H1 (cell line): ENCODE measurements at regions not wholly inside any gene's neighbourhood (a gene's known extent, or its start where the extent isn't known, plus 50 kb on each side); places are given as distances from the start of the nearest gene placed in this dataset.
A peak's percentile ranks its signal among the peaks of the same experiment; 100 is the strongest.

Experiments used
- CTCF ChIA-PET: fragments of 300-600 bp; sonication (Branson Sonifier 250); formaldehyde crosslinking; loops from one replicate; lab custom pipeline; 2021; ENCODE audit not compliant: partially characterized antibody; lab: Charles Lee
- POLR2A ChIA-PET: fragments of 300-600 bp; sonication (Branson Sonifier 250); formaldehyde crosslinking; loops from one replicate; lab custom pipeline; 2021; ENCODE audit warnings: inconsistent platforms; ENCODE audit not compliant: partially characterized antibody; lab: Charles Lee
- DNase-seq, 2 experiments: peaks; one replicate each; pipeline versions ENCODE4 v3.0.0 to v3.0.0-alpha.2; 2010 to 2022; ENCODE audit warnings: low spot score in 2 of 2, low read depth in 1 of 2, mixed read lengths in 1 of 2
- FAIRE-seq: peaks from 2 replicates; lab custom pipeline; 2011; peaks lifted over from hg19 to GRCh38; lab: Jason Lieb, UNC
- H2AFZ ChIP-seq: 2 replicates; pipeline ENCODE4 v1.8.1; 2012; ENCODE audit warnings: low read length, inconsistent platforms
- H2AK5ac ChIP-seq: 2 replicates; pipeline ENCODE4 v1.6.1; 2013; ENCODE audit warnings: low read depth, low read length
- H2BK120ac ChIP-seq: replicated peaks from 2 replicates; pipeline ENCODE3; 2013; ENCODE audit warnings: low read depth, low read length, inconsistent platforms
- H2BK12ac ChIP-seq: 2 replicates; pipeline ENCODE4 v1.6.1; 2013; ENCODE audit warnings: low read depth, low read length
- H2BK15ac ChIP-seq: 2 replicates; pipeline ENCODE4 v1.6.1; 2013; ENCODE audit warnings: low read length
- H2BK20ac ChIP-seq: 2 replicates; pipeline ENCODE4 v1.6.1; 2013; ENCODE audit warnings: low read length
- H2BK5ac ChIP-seq: 2 replicates; pipeline ENCODE4 v1.6.1; 2013; ENCODE audit warnings: low read depth, low read length
- H3K14ac ChIP-seq: 2 replicates; pipeline ENCODE4 v1.6.1; 2013; ENCODE audit warnings: inconsistent platforms; ENCODE audit not compliant: insufficient read length
- H3K18ac ChIP-seq: 2 replicates; pipeline ENCODE4 v1.6.1; 2013; ENCODE audit warnings: low read length; ENCODE audit errors: extremely low read depth
- H3K23ac ChIP-seq: 2 replicates; pipeline ENCODE4 v1.6.1; 2013; ENCODE audit warnings: inconsistent platforms; ENCODE audit not compliant: insufficient read length
- H3K23me2 ChIP-seq: 2 replicates; pipeline ENCODE4 v1.6.1; 2013; ENCODE audit warnings: low read depth, low read length
- H3K27ac ChIP-seq: 2 replicates; pipeline ENCODE4 v1.6.1; 2011; ENCODE audit warnings: low read depth, low read length, inconsistent platforms
- H3K27me3 ChIP-seq, 4 experiments: replicated peaks in 1 of 4; 1 replicate in 1 of 4; 2 replicates in 3 of 4; pipeline versions ENCODE4 v1.6.1 to v1.8.1; 2011 to 2013; ENCODE audit warnings: low read length in 3 of 4, mild to moderate bottlenecking in 3 of 4, inconsistent platforms in 2 of 4, mixed read lengths in 2 of 4, moderate library complexity in 1 of 4; ENCODE audit not compliant: control insufficient read depth in 3 of 4, insufficient read depth in 3 of 4; ENCODE audit errors: extremely low read depth in 1 of 4
- H3K36me3 ChIP-seq, 4 experiments: 2 replicates each; pipeline versions ENCODE4 v1.6.1 to v1.8.1; 2011 to 2013; ENCODE audit warnings: mild to moderate bottlenecking in 4 of 4, low read length in 3 of 4, moderate library complexity in 2 of 4, control low read depth in 1 of 4, inconsistent platforms in 1 of 4; ENCODE audit not compliant: insufficient read depth in 4 of 4, control insufficient read depth in 2 of 4
- H3K4ac ChIP-seq: replicated peaks from 2 replicates; pipeline ENCODE3; 2013; ENCODE audit warnings: low read length, low read depth, mixed read lengths, inconsistent platforms; ENCODE audit not compliant: insufficient read length
- H3K4me1 ChIP-seq, 4 experiments: replicated peaks in 1 of 4; 1 replicate in 1 of 4; 2 replicates in 3 of 4; pipeline versions ENCODE4 v1.6.1 to v1.8.1; 2011 to 2013; ENCODE audit warnings: low read length in 3 of 4, inconsistent platforms in 2 of 4, mixed read lengths in 1 of 4; ENCODE audit not compliant: insufficient read depth in 4 of 4, control insufficient read depth in 3 of 4
- H3K4me2 ChIP-seq, 2 experiments: 2 replicates each; pipeline versions ENCODE4 v1.6.1 to v1.8.1; 2011 to 2013; ENCODE audit warnings: low read depth in 2 of 2, low read length in 2 of 2, control low read depth in 1 of 2, inconsistent platforms in 1 of 2, mild to moderate bottlenecking in 1 of 2; ENCODE audit not compliant: insufficient read depth in 1 of 2
- H3K4me3 ChIP-seq, 4 experiments: fragments of 200-600, 300-600 bp in 1 of 4; sonication (generic), shearing (Covaris generic), sonication (Bioruptor Twin) in 1 of 4; 2 replicates each; pipeline versions ENCODE4 v1.5.1 to v1.8.1; 2011 to 2016; ENCODE audit warnings: low read length in 4 of 4, low read depth in 3 of 4, control low read depth in 2 of 4, inconsistent platforms in 2 of 4, mild to moderate bottlenecking in 2 of 4, mixed read lengths in 1 of 4, moderate library complexity in 1 of 4; ENCODE audit not compliant: insufficient read depth in 2 of 4; ENCODE audit errors: extremely low read depth in 1 of 4
- H3K56ac ChIP-seq: replicated peaks from 2 replicates; pipeline ENCODE3; 2013; ENCODE audit warnings: low read depth, mild to moderate bottlenecking, mixed read lengths, low read length, inconsistent platforms; ENCODE audit not compliant: insufficient read length
- H3K79me1 ChIP-seq: 2 replicates; pipeline ENCODE4 v1.6.1; 2013; ENCODE audit warnings: low read depth, low read length, control low read depth
- H3K79me2 ChIP-seq, 2 experiments: 2 replicates each; pipeline versions ENCODE4 v1.6.1 to v1.8.1; 2012 to 2013; ENCODE audit warnings: low read length in 2 of 2, mild to moderate bottlenecking in 2 of 2, inconsistent platforms in 1 of 2; ENCODE audit not compliant: insufficient read depth in 2 of 2, control insufficient read depth in 1 of 2
- H3K9ac ChIP-seq, 4 experiments: replicated peaks in 1 of 4; 1 replicate in 1 of 4; 2 replicates in 3 of 4; pipeline versions ENCODE4 v1.6.1 to v1.8.1; 2011 to 2013; ENCODE audit warnings: low read depth in 3 of 4, low read length in 3 of 4, control low read depth in 2 of 4, mild to moderate bottlenecking in 2 of 4, moderate library complexity in 2 of 4, inconsistent platforms in 1 of 4; ENCODE audit errors: extremely low read depth in 1 of 4
- H3K9me3 ChIP-seq, 2 experiments: 2 replicates each; pipeline versions ENCODE4 v1.6.1 to v1.8.1; 2012 to 2013; ENCODE audit warnings: mild to moderate bottlenecking in 2 of 2, moderate library complexity in 2 of 2, control low read depth in 1 of 2, inconsistent platforms in 1 of 2, low read depth in 1 of 2, low read length in 1 of 2, mixed read lengths in 1 of 2; ENCODE audit not compliant: insufficient read depth in 2 of 2
- H4K20me1 ChIP-seq, 2 experiments: replicated peaks in 1 of 2; 2 replicates each; pipeline versions ENCODE3 to v1.8.1; 2011 to 2013; ENCODE audit warnings: inconsistent platforms in 2 of 2, low read length in 2 of 2, mild to moderate bottlenecking in 1 of 2; ENCODE audit not compliant: insufficient read depth in 2 of 2, control insufficient read depth in 1 of 2
- H4K5ac ChIP-seq: 2 replicates; pipeline ENCODE4 v1.6.1; 2013; ENCODE audit warnings: low read length, low read depth, mixed read lengths, inconsistent platforms; ENCODE audit not compliant: insufficient read length
- H4K8ac ChIP-seq: 2 replicates; pipeline ENCODE4 v1.8.0; 2013; ENCODE audit warnings: mild to moderate bottlenecking, moderate library complexity, low read length, inconsistent platforms; ENCODE audit not compliant: insufficient read depth; ENCODE audit errors: extremely low read depth
- H4K91ac ChIP-seq: replicated peaks from 2 replicates; pipeline ENCODE3; 2013; ENCODE audit warnings: low read length, mixed read lengths, inconsistent platforms; ENCODE audit not compliant: insufficient read length
- CTBP2 ChIP-seq: IDR thresholded peaks from 2 replicates; pipeline ENCODE4 v1.7.0; 2011; ENCODE audit warnings: borderline replicate concordance, mild to moderate bottlenecking, moderate library complexity, mixed read lengths, low read length; ENCODE audit not compliant: insufficient read depth, insufficient read length
- POLR2A ChIP-seq, 2 experiments: IDR thresholded peaks; 1 replicate in 1 of 2; 2 replicates in 1 of 2; pipeline ENCODE4 v1.6.1; 2011; ENCODE audit warnings: low read depth in 2 of 2, low read length in 2 of 2, mild to moderate bottlenecking in 2 of 2; ENCODE audit errors: control extremely low read depth in 1 of 2
- RXRA ChIP-seq: IDR thresholded peaks from 2 replicates; pipeline ENCODE4 v1.6.1; 2011; ENCODE audit warnings: low read depth, mild to moderate bottlenecking, low read length, moderate library complexity; ENCODE audit not compliant: insufficient read depth
- SIRT6 ChIP-seq: IDR thresholded peaks from one replicate; pipeline ENCODE4 v1.7.1; 2012; ENCODE audit warnings: low read length, inconsistent platforms
- SP4 ChIP-seq: IDR thresholded peaks from 2 replicates; pipeline ENCODE4 v1.6.1; 2012; ENCODE audit warnings: low read length, inconsistent platforms
- TCF12 ChIP-seq: IDR thresholded peaks from 2 replicates; pipeline ENCODE4 v1.6.1; 2011; ENCODE audit warnings: low read depth, mild to moderate bottlenecking, low read length

- no peaks in the 10 kb centered on the region for H3K23me2 ChIP-seq
- FAIRE-seq = no peak
- no peak overlapping the region for H2BK5ac ChIP-seq
- H2BK12ac ChIP-seq = no peak overlapping the region
- no peak overlapping the region for H3K18ac ChIP-seq
- H2BK20ac ChIP-seq = no peak overlapping the region
- ChIA-PET POLR2A (no interaction called here), CTCF (no interaction called here)
- H3K79me1 ChIP-seq = no peaks in the 10 kb centered on the region
- no peak for DNase-seq
- H3K4ac ChIP-seq = no peak overlapping the region
- H3K4me1 ChIP-seq = no peaks in the 10 kb centered on the region
- H4K91ac ChIP-seq = no peak overlapping the region
- no peaks in the 10 kb centered on the region for H3K9me3 ChIP-seq
- H3K23ac ChIP-seq = no peak overlapping the region
- no peak overlapping the region for H2AK5ac ChIP-seq
- no peak overlapping the region for H3K56ac ChIP-seq
- no peak overlapping the region for H4K8ac ChIP-seq
- H3K14ac ChIP-seq = no peak overlapping the region
- H3K36me3 ChIP-seq = no peaks in the 10 kb centered on the region
- no peak overlapping the region for H2BK15ac ChIP-seq
- H3K4me2 ChIP-seq = no peak overlapping the region
- no peak overlapping the region for H4K5ac ChIP-seq
- H4K20me1 ChIP-seq = no peaks in the 10 kb centered on the region
- no peaks in the 10 kb centered on the region for H3K27me3 ChIP-seq
- peak overlapping the region; percentile 94 for H2AFZ ChIP-seq
- H3K9ac ChIP-seq = no peak overlapping the region
- H3K79me2 ChIP-seq = no peaks in the 10 kb centered on the region
- no peak overlapping the region for H3K27ac ChIP-seq
- no peak overlapping the region for H2BK120ac ChIP-seq
- no peak overlapping the region for H3K4me3 ChIP-seq
- TF ChIP-seq SP4 (no peak), SIRT6 (no peak), RXRA (no peak), CTBP2 (no peak), TCF12 (no peak), POLR2A (IDR thresholded peaks at IDR 0.05; ENCODE audit: control extremely low read depth in 1 of 2, low read depth in 2 of 2, low read length in 2 of 2) (no peak)
These were observed 100.0 kb downstream of the KLF5 start for GRCh38 chr13:73158851-73159250.
